ENCODE measurements at regions not wholly inside any gene's neighbourhood (a gene's known extent, or its start where the extent isn't known, plus 50 kb on each side); places are given as distances from the start of the nearest gene placed in this dataset.
"Not testable (repeated sequence)": the region's sequence is repeated elsewhere in the genome, so short reads cannot be mapped to it uniquely, and the experiment has no call there.

- no peak overlapping the region for H2AFZ ChIP-seq (ENCODE audit: low read depth, low read length, poor library complexity, severe bottlenecking)
- BruUV-seq (replicated peaks), result no TSS peak
- POLR2A ChIA-PET, result no interaction called here
Measured at GRCh38 chr15:70234256-70234905, 136.7 kb upstream of the TLE3 start.

GRCh38 chr15:70231484-70231883 is 133.8 kb upstream of the TLE3 start:
- ChIA-PET POLR2A (no interaction called here), RAD21 (ENCODE audit: low non-redundant PET in 1 of 2, low total read pairs in 2 of 2, uncharacterized antibody in 2 of 2, unreplicated experiment in 2 of 2) (no interaction called here), CTCF (no interaction called here)
- BruUV-seq (replicated peaks), result no TSS peak
- Histone ChIP-seq H3K4me3 (replicated peaks in 1 of 2; ENCODE audit: low read depth in 1 of 2, low read length in 2 of 2) (no peak overlapping the region), H3K79me2 (ENCODE audit: insufficient read depth, low read length) (no peaks in the 10 kb centered on the region), H3K4me2 (ENCODE audit: low read length) (no peak overlapping the region), H3K27me3 (ENCODE audit: insufficient read depth, low read length) (no peaks in the 10 kb centered on the region), H3K4me1 (ENCODE audit: control insufficient read depth in 1 of 2, insufficient read depth in 2 of 2, low read length in 2 of 2) (no peaks in the 10 kb centered on the region), H3K9me2 (ENCODE audit: insufficient read depth) (no peaks in the 10 kb centered on the region), H3K27ac (ENCODE audit: low read depth, low read length) (no peak overlapping the region), H4K20me1 (ENCODE audit: insufficient read depth) (no peaks in the 10 kb centered on the region), H3K36me3 (ENCODE audit: control insufficient read depth in 1 of 2, insufficient read depth in 2 of 2, low read length in 2 of 2) (no peaks in the 10 kb centered on the region), H3K9me3 (ENCODE audit: control insufficient read depth in 1 of 2, insufficient read depth in 1 of 2, low read depth in 1 of 2, low read length in 2 of 2) (peaks cover 3 to 7% of the 10 kb centered on the region in 2 experiments; a peak in 2 of 4 replicates), H2AFZ (ENCODE audit: low read depth, low read length, poor library complexity, severe bottlenecking) (no peak overlapping the region), H3K9ac (ENCODE audit: low read length) (no peak overlapping the region)
- intact Hi-C loops (cut with micrococcal nuclease), result no loop called here
- TF ChIP-seq CBX3 (IDR thresholded peaks at IDR 0.05; ENCODE audit: low read depth) (0 out of 2 replicates have a peak, but pooled peaks have one; percentile 13), TCF7L2 (IDR thresholded peaks at IDR 0.05; ENCODE audit: borderline replicate concordance, extremely low read depth, insufficient read depth, insufficient read length) (no peak)
- DNase-seq (ENCODE audit: low read depth, low spot score) (no peak), ATAC-seq (no peak)

More at GRCh38 chr15:70234256-70234905, 136.7 kb upstream of the TLE3 start:
- H3K27ac ChIP-seq (ENCODE audit: low read depth, low read length), result no peak overlapping the region
- H3K4me1 ChIP-seq (ENCODE audit: control insufficient read depth in 1 of 2, insufficient read depth in 2 of 2, low read length in 2 of 2), result no peaks in the 10 kb centered on the region
- no peak overlapping the region for H3K9ac ChIP-seq (ENCODE audit: low read length)
- H4K20me1 ChIP-seq (ENCODE audit: insufficient read depth), result no peaks in the 10 kb centered on the region
- no peaks in the 10 kb centered on the region for H3K9me2 ChIP-seq (ENCODE audit: insufficient read depth)
- ATAC-seq, result no peak
- TF ChIP-seq YY1 (IDR thresholded peaks at IDR 0.05; ENCODE audit: extremely low read depth, insufficient replicate concordance, low read depth, low read length) (no peak), ZNF274 (IDR thresholded peaks at IDR 0.05; ENCODE audit: low read depth, low read length) (no peak), POLR2A (IDR thresholded peaks at IDR 0.05; ENCODE audit: borderline replicate concordance, extremely low read depth, insufficient read depth, insufficient read length) (no peak), EZH2 (IDR thresholded peaks at IDR 0.05) (no peak), ZFX (IDR thresholded peaks at IDR 0.05) (no peak), SP1 (IDR thresholded peaks at IDR 0.05; ENCODE audit: low read depth) (no peak), MAX (IDR thresholded peaks at IDR 0.05) (no peak), EZH2phosphoT487 (IDR thresholded peaks at IDR 0.05; ENCODE audit: borderline replicate concordance) (no peak), POLR2AphosphoS5 (IDR thresholded peaks at IDR 0.05; ENCODE audit: low read depth, low read length) (no peak), FOSL1 (IDR thresholded peaks at IDR 0.05; ENCODE audit: low read depth) (no peak), ATF3 (IDR thresholded peaks at IDR 0.05) (no peak), CBX3 (IDR thresholded peaks at IDR 0.05; ENCODE audit: low read depth) (no peak)
- H3K4me2 ChIP-seq (ENCODE audit: low read length), result no peak overlapping the region
- H3K4me3 ChIP-seq (replicated peaks in 1 of 2; ENCODE audit: low read depth in 1 of 2, low read length in 2 of 2), result no peak overlapping the region
- intact Hi-C loops (cut with micrococcal nuclease), result no loop called here
- CTCF ChIA-PET, result no interaction called here
- H3K27me3 ChIP-seq (ENCODE audit: insufficient read depth, low read length), result no peaks in the 10 kb centered on the region
- no peaks in the 10 kb centered on the region for H3K79me2 ChIP-seq (ENCODE audit: insufficient read depth, low read length)
- no peak for DNase-seq (ENCODE audit: low read depth, low spot score)
- RAD21 ChIA-PET (ENCODE audit: low non-redundant PET in 1 of 2, low total read pairs in 2 of 2, uncharacterized antibody in 2 of 2, unreplicated experiment in 2 of 2), result no interaction called here
- peaks cover 3 to 7% of the 10 kb centered on the region in 2 experiments; a peak in 2 of 4 replicates for H3K9me3 ChIP-seq (ENCODE audit: control insufficient read depth in 1 of 2, insufficient read depth in 1 of 2, low read depth in 1 of 2, low read length in 2 of 2)
- no peaks in the 10 kb centered on the region for H3K36me3 ChIP-seq (ENCODE audit: control insufficient read depth in 1 of 2, insufficient read depth in 2 of 2, low read length in 2 of 2)

- H3K9me2 ChIP-seq (ENCODE audit: insufficient read depth); H3K27me3 ChIP-seq (ENCODE audit: insufficient read depth, low read length); H4K20me1 ChIP-seq (ENCODE audit: insufficient read depth); H3K79me2 ChIP-seq (ENCODE audit: insufficient read depth, low read length); BruUV-seq (replicated peaks); DNase-seq (ENCODE audit: low read depth, low spot score); H3K36me3 ChIP-seq (ENCODE audit: control insufficient read depth in 1 of 2, insufficient read depth in 2 of 2, low read length in 2 of 2); H3K9ac ChIP-seq (ENCODE audit: low read length); H3K9me3 ChIP-seq (ENCODE audit: control insufficient read depth in 1 of 2, insufficient read depth in 1 of 2, low read depth in 1 of 2, low read length in 2 of 2); intact Hi-C loops (cut with micrococcal nuclease); POLR2A ChIA-PET; H3K4me2 ChIP-seq (ENCODE audit: low read length); H2AFZ ChIP-seq (ENCODE audit: low read depth, low read length, poor library complexity, severe bottlenecking); H3K4me3 ChIP-seq (replicated peaks in 1 of 2; ENCODE audit: low read depth in 1 of 2, low read length in 2 of 2); CTCF ChIA-PET; ATAC-seq; H3K4me1 ChIP-seq (ENCODE audit: control insufficient read depth in 1 of 2, insufficient read depth in 2 of 2, low read length in 2 of 2); RAD21 ChIA-PET (ENCODE audit: low non-redundant PET in 1 of 2, low total read pairs in 2 of 2, uncharacterized antibody in 2 of 2, unreplicated experiment in 2 of 2); H3K27ac ChIP-seq (ENCODE audit: low read depth, low read length): not testable (repeated sequence)
Measured at GRCh38 chr15:70227918-70228317, 130.2 kb upstream of the TLE3 start.
